Liver (tissue), 8 donors: ENCODE measurements at regions not wholly inside any gene's neighbourhood (a gene's known extent, or its start where the extent isn't known, plus 50 kb on each side); places are given as distances from the start of the nearest gene placed in this dataset.

Experiments
- DNase-seq: peaks from one replicate; pipeline ENCODE4 v3.0.0-alpha.2; 2017; ENCODE audit warnings: low spot score
- H3K27ac ChIP-seq, 2 donors: one replicate each; pipeline ENCODE4 v1.7.0; 2013; ENCODE audit warnings: inconsistent platforms in 2 of 2, low read length in 2 of 2, control low read depth in 1 of 2, low read depth in 1 of 2, mild to moderate bottlenecking in 1 of 2
- H3K27me3 ChIP-seq, 4 donors: one replicate each; pipeline versions ENCODE4 v1.6.1 to v1.7.0; 2013; ENCODE audit warnings: low read length in 3 of 4, inconsistent platforms in 1 of 4, mild to moderate bottlenecking in 1 of 4, moderate library complexity in 1 of 4; ENCODE audit not compliant: control insufficient read depth in 4 of 4, insufficient read depth in 4 of 4
- H3K36me3 ChIP-seq, 4 donors: one replicate each; pipeline versions ENCODE4 v1.6.1 to v1.7.0; 2013; ENCODE audit warnings: low read length in 3 of 4, mild to moderate bottlenecking in 3 of 4, low read depth in 1 of 4, moderate library complexity in 1 of 4; ENCODE audit not compliant: control insufficient read depth in 4 of 4, insufficient read depth in 3 of 4
- H3K4me1 ChIP-seq, 4 donors: one replicate each; pipeline versions ENCODE4 v1.6.1 to v1.7.0; 2013; ENCODE audit warnings: low read length in 3 of 4, mild to moderate bottlenecking in 3 of 4, moderate library complexity in 1 of 4; ENCODE audit not compliant: control insufficient read depth in 4 of 4, insufficient read depth in 4 of 4
- H3K4me3 ChIP-seq, 3 donors: one replicate each; pipeline versions ENCODE4 v1.6.1 to v1.7.0; 2013; ENCODE audit warnings: low read length in 3 of 3, control low read depth in 1 of 3, low read depth in 1 of 3, mild to moderate bottlenecking in 1 of 3
- H3K9ac ChIP-seq, 2 donors: one replicate each; pipeline ENCODE4 v1.7.0; 2013; ENCODE audit warnings: low read length in 2 of 2, mild to moderate bottlenecking in 2 of 2, moderate library complexity in 2 of 2, control low read depth in 1 of 2, low read depth in 1 of 2
- H3K9me3 ChIP-seq, 4 donors: one replicate each; pipeline versions ENCODE4 v1.6.1 to v1.7.0; 2013; ENCODE audit warnings: low read length in 3 of 4; ENCODE audit not compliant: control insufficient read depth in 4 of 4
- ATF3 ChIP-seq: IDR thresholded peaks from 2 replicates; pipeline ENCODE4 v1.6.1; 2016; ENCODE audit warnings: antibody characterized with exemption
- CTCF ChIP-seq: fragments of 150-350 bp; IDR thresholded peaks from 2 replicates; pipeline ENCODE4 v1.5.1; 2017; ENCODE audit warnings: improper control_type of control experiment, low read depth, low read length; ENCODE audit not compliant: missing input control
- FOXA1 ChIP-seq: IDR thresholded peaks from 2 replicates; pipeline ENCODE4 v1.6.1; 2016; ENCODE audit warnings: antibody characterized with exemption
- GABPA ChIP-seq, 2 donors: IDR thresholded peaks in 1 of 2; conservative IDR thresholded peaks in 1 of 2; 2 replicates each; pipeline ENCODE4 v1.6.1; 2016; ENCODE audit warnings: antibody characterized with exemption in 2 of 2, mild to moderate bottlenecking in 1 of 2, moderate library complexity in 1 of 2
- HNF4A ChIP-seq, 2 donors: conservative IDR thresholded peaks; 2 replicates each; pipeline ENCODE4 v1.6.1; 2016; ENCODE audit warnings: antibody characterized with exemption in 2 of 2, mild to moderate bottlenecking in 2 of 2
- HNF4G ChIP-seq: IDR thresholded peaks from 2 replicates; pipeline ENCODE4 v1.6.1; 2016; ENCODE audit warnings: antibody characterized with exemption
- JUND ChIP-seq, 2 donors: IDR thresholded peaks; 2 replicates each; pipeline ENCODE4 v1.6.1; 2016; ENCODE audit warnings: antibody characterized with exemption in 2 of 2
- MAX ChIP-seq: IDR thresholded peaks from 2 replicates; pipeline ENCODE4 v1.6.1; 2016; ENCODE audit warnings: antibody characterized with exemption
- NR2F2 ChIP-seq: IDR thresholded peaks from 2 replicates; pipeline ENCODE4 v1.6.1; 2016; ENCODE audit warnings: antibody characterized with exemption
- REST ChIP-seq: IDR thresholded peaks from 2 replicates; pipeline ENCODE4 v1.6.1; 2016; ENCODE audit warnings: antibody characterized with exemption, mild to moderate bottlenecking
- RXRA ChIP-seq, 2 donors: IDR thresholded peaks; 2 replicates each; pipeline ENCODE4 v1.6.1; 2017 to 2018; ENCODE audit warnings: antibody characterized with exemption in 2 of 2, mild to moderate bottlenecking in 1 of 2
- SP1 ChIP-seq: IDR thresholded peaks from 2 replicates; pipeline ENCODE4 v1.6.1; 2018; ENCODE audit warnings: antibody characterized with exemption, mild to moderate bottlenecking
- TAF1 ChIP-seq: conservative IDR thresholded peaks from 2 replicates; pipeline ENCODE4 v1.6.1; 2016; ENCODE audit warnings: antibody characterized with exemption, mild to moderate bottlenecking
- YY1 ChIP-seq: IDR thresholded peaks from 2 replicates; pipeline ENCODE4 v1.6.1; 2016; ENCODE audit warnings: antibody characterized with exemption, mild to moderate bottlenecking
- ZBTB33 ChIP-seq: IDR thresholded peaks from 2 replicates; pipeline ENCODE4 v1.6.1; 2016; ENCODE audit warnings: antibody characterized with exemption
- WGBS: extraction: QIAGEN DNeasy Blood & Tissue Kit; methylation state at CpG from one replicate; pipeline ENCODE4 v1.1.7; 2013; 5-methylcytosine and 5-hydroxymethylcytosine counted together
- donor health status: healthy.
- donor health status: healthy.
- donor health status: healthy.
- donor health status: healthy.
- donor health status: healthy.

GRCh38 chr4:175440786-175441185 lies 371.3 kb downstream of the GPM6A start:
- no peak overlapping the region for H3K4me3 ChIP-seq
- no peak overlapping the region for H3K9ac ChIP-seq
- no peaks in the 10 kb centered on the region for H3K9me3 ChIP-seq
- DNase-seq, result no peak
- H3K4me1 ChIP-seq, result no peaks in the 10 kb centered on the region
- H3K36me3 ChIP-seq, result no peaks in the 10 kb centered on the region
- 56% methylated on average over 2 of the region's 2 CpGs for WGBS
- H3K27me3 ChIP-seq, result peaks cover 0 to 4% (median 1%) of the 10 kb centered on the region in 4 donors
- H3K27ac ChIP-seq, result no peak overlapping the region
- TF ChIP-seq TAF1 (no peak), RXRA (IDR thresholded peaks at IDR 0.05) (no peak), CTCF (no peak), GABPA (IDR thresholded peaks at IDR 0.05 in 1 of 2, conservative IDR thresholded peaks at IDR 0.05 in 1 of 2) (no peak), ZBTB33 (no peak), JUND (IDR thresholded peaks at IDR 0.05) (no peak), ATF3 (no peak), HNF4G (no peak), FOXA1 (no peak), REST (no peak), HNF4A (conservative IDR thresholded peaks at IDR 0.05) (no peak), NR2F2 (no peak)

- Histone ChIP-seq H3K36me3 (no peaks in the 10 kb centered on the region), H3K4me3 (no peak overlapping the region), H3K9me3 (no peaks in the 10 kb centered on the region), H3K27ac (no peak overlapping the region), H3K9ac (no peak overlapping the region), H3K27me3 (peaks cover 0 to 4% (median 1%) of the 10 kb centered on the region in 4 donors), H3K4me1 (no peaks in the 10 kb centered on the region)
- DNase-seq, result no peak
- 73% methylated on average over 7 of the region's 7 CpGs for WGBS
- TF ChIP-seq GABPA (IDR thresholded peaks at IDR 0.05 in 1 of 2, conservative IDR thresholded peaks at IDR 0.05 in 1 of 2) (no peak), HNF4A (conservative IDR thresholded peaks at IDR 0.05) (no peak), HNF4G (no peak), MAX (no peak), RXRA (IDR thresholded peaks at IDR 0.05) (no peak), CTCF (no peak), NR2F2 (no peak), REST (no peak), FOXA1 (no peak), YY1 (no peak), ATF3 (no peak), TAF1 (no peak), SP1 (no peak), JUND (IDR thresholded peaks at IDR 0.05) (no peak)
These were observed 370.8 kb downstream of the GPM6A start for GRCh38 chr4:175441256-175441655.
